CD14-positive monocyte (primary cell): ENCODE measurements at regions not wholly inside any gene's neighbourhood (a gene's known extent, or its start where the extent isn't known, plus 50 kb on each side); places are given as distances from the start of the nearest gene placed in this dataset.

ENCODE experiments used
- DNase-seq, 3 donors: peaks; one replicate each; pipeline ENCODE4 v3.0.0-alpha.2; 2011 to 2022
- H2AFZ ChIP-seq: 2 replicates; pipeline ENCODE4 v1.6.0; 2012; ENCODE audit warnings: mild to moderate bottlenecking, low read depth, low read length, inconsistent platforms; ENCODE audit not compliant: insufficient read depth, poor library complexity, severe bottlenecking
- H3K27ac ChIP-seq, 2 donors: 1 replicate in 1 of 2; 2 replicates in 1 of 2; pipeline ENCODE4 v1.5.1; 2012 to 2013; ENCODE audit warnings: low read length in 2 of 2, control low read depth in 1 of 2, inconsistent platforms in 1 of 2, low read depth in 1 of 2, mild to moderate bottlenecking in 1 of 2
- H3K27me3 ChIP-seq, 2 donors: one replicate each; pipeline versions ENCODE4 v1.6.0 to v1.6.1; 2011 to 2013; ENCODE audit warnings: low read length in 2 of 2; ENCODE audit not compliant: control insufficient read depth in 2 of 2, insufficient read depth in 2 of 2
- H3K36me3 ChIP-seq, 2 donors: replicated peaks in 1 of 2; 1 replicate in 1 of 2; 2 replicates in 1 of 2; pipeline versions ENCODE4 v1.5.1 to v1.6.1; 2012 to 2013; ENCODE audit warnings: low read length in 2 of 2, control low read depth in 1 of 2, inconsistent platforms in 1 of 2, mild to moderate bottlenecking in 1 of 2; ENCODE audit not compliant: insufficient read depth in 2 of 2, control insufficient read depth in 1 of 2
- H3K4me1 ChIP-seq, 2 donors: 1 replicate in 1 of 2; 2 replicates in 1 of 2; pipeline versions ENCODE4 v1.5.1 to v1.6.1; 2012 to 2013; ENCODE audit warnings: low read length in 2 of 2, control low read depth in 1 of 2, inconsistent platforms in 1 of 2, mild to moderate bottlenecking in 1 of 2, moderate library complexity in 1 of 2; ENCODE audit not compliant: insufficient read depth in 2 of 2, control insufficient read depth in 1 of 2
- H3K4me2 ChIP-seq: replicated peaks from 2 replicates; pipeline ENCODE3; 2012; ENCODE audit warnings: low read length, moderate library complexity, mild to moderate bottlenecking; ENCODE audit not compliant: poor library complexity, severe bottlenecking; ENCODE audit errors: extremely low read depth
- H3K4me3 ChIP-seq, 3 experiments: fragments of 200-600 bp in 1 of 3; sonication (generic) in 1 of 3; replicated peaks in 1 of 3; 1 replicate in 2 of 3; 2 replicates in 1 of 3; pipeline ENCODE4 v1.5.1; 2011 to 2013; ENCODE audit warnings: low read length in 3 of 3, mild to moderate bottlenecking in 3 of 3, control low read depth in 2 of 3, low read depth in 2 of 3, inconsistent platforms in 1 of 3, moderate library complexity in 1 of 3
- H3K79me2 ChIP-seq: 2 replicates; pipeline ENCODE4 v1.6.0; 2012; ENCODE audit warnings: mild to moderate bottlenecking, control low read depth, inconsistent platforms, low read length, moderate library complexity; ENCODE audit not compliant: insufficient read depth
- H3K9ac ChIP-seq: 2 replicates; pipeline ENCODE4 v1.6.0; 2017; ENCODE audit warnings: low read length, mild to moderate bottlenecking; ENCODE audit not compliant: insufficient read depth, poor library complexity, severe bottlenecking
- H3K9me3 ChIP-seq, 2 donors: replicated peaks in 1 of 2; 1 replicate in 1 of 2; 2 replicates in 1 of 2; pipeline versions ENCODE4 v1.5.1 to v1.6.1; 2012 to 2013; ENCODE audit warnings: low read length in 2 of 2, control low read depth in 1 of 2; ENCODE audit not compliant: control insufficient read depth in 1 of 2, insufficient read depth in 1 of 2
- H4K20me1 ChIP-seq: 2 replicates; pipeline ENCODE4 v1.6.0; 2012; ENCODE audit warnings: mild to moderate bottlenecking, low read length, control low read depth, moderate library complexity; ENCODE audit not compliant: insufficient read depth
- H3K27ac Mint-ChIP-seq, 7 donors: one replicate each; pipeline ENCODE4 v1.8.0; 2020; ENCODE audit warnings: mild to moderate bottlenecking in 7 of 7, mixed read lengths in 7 of 7, moderate library complexity in 6 of 7, inconsistent platforms in 2 of 7
- H3K27me3 Mint-ChIP-seq, 3 donors: one replicate each; pipeline ENCODE4 v1.8.0; 2021 to 2022; ENCODE audit warnings: low read depth in 3 of 3, mild to moderate bottlenecking in 3 of 3, mixed read lengths in 3 of 3, moderate library complexity in 3 of 3, inconsistent platforms in 1 of 3
- H3K36me3 Mint-ChIP-seq, 2 donors: one replicate each; pipeline ENCODE4 v1.8.0; 2020; ENCODE audit warnings: mixed read lengths in 2 of 2, inconsistent platforms in 1 of 2, mild to moderate bottlenecking in 1 of 2
- H3K4me1 Mint-ChIP-seq: one replicate; pipeline ENCODE4 v1.8.0; 2020; ENCODE audit warnings: mild to moderate bottlenecking, mixed read lengths
- H3K4me3 Mint-ChIP-seq, 2 donors: one replicate each; pipeline ENCODE4 v1.8.0; 2020; ENCODE audit warnings: mild to moderate bottlenecking in 2 of 2, mixed read lengths in 2 of 2, moderate library complexity in 1 of 2
- H3K9me3 Mint-ChIP-seq, 7 donors: one replicate each; pipeline ENCODE4 v1.8.0; 2020 to 2022; ENCODE audit warnings: mixed read lengths in 7 of 7, mild to moderate bottlenecking in 6 of 7, moderate library complexity in 6 of 7, inconsistent platforms in 2 of 7
- CTCF ChIP-seq: fragments of 200-600 bp; IDR thresholded peaks from one replicate; pipeline ENCODE4 v1.8.0; 2022; ENCODE audit warnings: antibody characterized with exemption, mild to moderate bottlenecking
- WGBS: methylation state at CpG from one replicate; pipeline ENCODE4 v1.1.5; 2013; ENCODE audit warnings: missing lambda C conversion rate; ENCODE audit not compliant: insufficient coverage; 5-methylcytosine and 5-hydroxymethylcytosine counted together
- intact Hi-C, 2 donors: fragments of 100-400 bp; cut with micrococcal nuclease; formaldehyde crosslinking; loops; one replicate each; pipeline versions ENCODE4 v1.15.0 to v1.15.1; 2023

GRCh38 chr10:21298701-21299100 lies 226.8 kb downstream of the SKIDA1 start:
- Mint-ChIP-seq H3K4me1 (peaks cover 11% of the 10 kb centered on the region), H3K36me3 (no peaks in the 10 kb centered on the region), H3K4me3 (no peak overlapping the region), H3K27ac (no peak overlapping the region), H3K9me3 (peaks cover 0 to 2% (median 0%) of the 10 kb centered on the region in 7 donors), H3K27me3 (peaks cover 2 to 11% (median 3%) of the 10 kb centered on the region in 3 donors)
- intact Hi-C loops: no loop called here
- H3K4me3 ChIP-seq: no peak overlapping the region
- TF ChIP-seq CTCF: no peak
- H2AFZ ChIP-seq: no peak overlapping the region
- no peak overlapping the region for H3K9ac ChIP-seq
- H3K27me3 ChIP-seq: peaks cover 0 to 1% of the 10 kb centered on the region in 2 donors
- H3K79me2 ChIP-seq: no peaks in the 10 kb centered on the region
- H3K36me3 ChIP-seq: no peaks in the 10 kb centered on the region
- H3K4me2 ChIP-seq: no peak overlapping the region
- WGBS: no CpG with 5 or more reads among the region's 2 CpGs
- no peak overlapping the region for H3K27ac ChIP-seq
- H4K20me1 ChIP-seq: no peaks in the 10 kb centered on the region
- H3K4me1 ChIP-seq: peaks cover 9 to 10% of the 10 kb centered on the region in 2 donors
- DNase-seq: no peak
- H3K9me3 ChIP-seq: no peaks in the 10 kb centered on the region

- no peaks in the 10 kb centered on the region for H3K79me2 ChIP-seq
- Mint-ChIP-seq H3K36me3 (no peaks in the 10 kb centered on the region), H3K4me1 (peaks cover 19% of the 10 kb centered on the region), H3K27ac (no peak overlapping the region), H3K9me3 (peaks cover 0 to 2% (median 0%) of the 10 kb centered on the region in 7 donors), H3K4me3 (no peak overlapping the region), H3K27me3 (peaks cover 10 to 12% (median 12%) of the 10 kb centered on the region in 3 donors)
- no peak for TF ChIP-seq CTCF
- H4K20me1 ChIP-seq: no peaks in the 10 kb centered on the region
- H3K4me1 ChIP-seq: peaks cover 9 to 10% of the 10 kb centered on the region in 2 donors
- DNase-seq: no peak
- H3K36me3 ChIP-seq: no peaks in the 10 kb centered on the region
- no peak overlapping the region for H3K27ac ChIP-seq
- H3K9ac ChIP-seq: no peak overlapping the region
- H3K4me3 ChIP-seq: no peak overlapping the region
- H3K9me3 ChIP-seq: no peaks in the 10 kb centered on the region
- peaks cover 1 to 7% of the 10 kb centered on the region in 2 donors for H3K27me3 ChIP-seq
- no peak overlapping the region for H2AFZ ChIP-seq
- H3K4me2 ChIP-seq: no peak overlapping the region
- intact Hi-C loops: no loop called here
- WGBS: 96% methylated on average over 2 of the region's 6 CpGs
Observed at GRCh38 chr10:21297603-21298383, 227.7 kb downstream of the SKIDA1 start.
